Endothelial cell of umbilical vein (primary cell): ENCODE measurements at regions not wholly inside any gene's neighbourhood (a gene's known extent, or its start where the extent isn't known, plus 50 kb on each side); places are given as distances from the start of the nearest gene placed in this dataset.

Experiments used
- BruUV-seq: library from RNA; stranded (reverse); fragments of 400-500 nt; replicated peaks from 2 replicates; lab custom pipeline; 2021; lab: Mats Ljungman, UMichigan
- CTCF ChIA-PET: fragments of 300-600, 350-600 bp; sonication (Branson Sonifier 250); formaldehyde crosslinking; loops from one replicate; lab custom pipeline; 2021; ENCODE audit warnings: antibody characterized with exemption, inconsistent platforms; lab: Charles Lee
- POLR2A ChIA-PET: fragments of 300-600, 350-600 bp; sonication (Branson Sonifier 250); formaldehyde crosslinking; loops from one replicate; lab custom pipeline; 2021; ENCODE audit warnings: antibody characterized with exemption, inconsistent platforms; lab: Charles Lee
- DNase-seq: peaks from one replicate; pipeline ENCODE4 v3.0.0-alpha.2; 2011; ENCODE audit warnings: low read depth, low spot score
- FAIRE-seq: peaks from 2 replicates; lab custom pipeline; 2011; peaks lifted over from hg19 to GRCh38; lab: Jason Lieb, UNC
- H2AFZ ChIP-seq: 2 replicates; pipeline ENCODE4 v1.6.0; 2012; ENCODE audit warnings: low read depth, low read length, control low read depth, inconsistent platforms
- H3K27ac ChIP-seq: 2 replicates; pipeline ENCODE4 v1.5.1; 2011; ENCODE audit warnings: low read depth, mild to moderate bottlenecking, control low read depth, low read length, moderate library complexity; ENCODE audit not compliant: insufficient read depth
- H3K27me3 ChIP-seq, 2 experiments: 2 replicates each; pipeline versions ENCODE4 v1.6.0 to v1.6.1; 2011; ENCODE audit warnings: low read length in 2 of 2, mixed read lengths in 1 of 2; ENCODE audit not compliant: control insufficient read depth in 2 of 2, insufficient read depth in 2 of 2
- H3K36me3 ChIP-seq, 2 experiments: 2 replicates in 1 of 2; 3 replicates in 1 of 2; pipeline ENCODE4 v1.5.1; 2011; ENCODE audit warnings: low read length in 2 of 2, mild to moderate bottlenecking in 1 of 2, moderate library complexity in 1 of 2; ENCODE audit not compliant: control insufficient read depth in 2 of 2, insufficient read depth in 2 of 2; ENCODE audit errors: extremely low read depth in 1 of 2
- H3K4me1 ChIP-seq: 3 replicates; pipeline ENCODE4 v1.5.1; 2011; ENCODE audit warnings: mild to moderate bottlenecking, low read length; ENCODE audit not compliant: control insufficient read depth, insufficient read depth; ENCODE audit errors: extremely low read depth
- H3K4me2 ChIP-seq: 2 replicates; pipeline ENCODE4 v1.6.1; 2011; ENCODE audit warnings: low read length, control low read depth, mixed read lengths; ENCODE audit not compliant: insufficient read depth
- H3K4me3 ChIP-seq, 3 experiments: fragments of 200-600 bp in 1 of 3; sonication (generic), shearing (Covaris generic) in 1 of 3; replicated peaks in 1 of 3; 2 replicates each; pipeline ENCODE4 v1.5.1; 2011 to 2016; ENCODE audit warnings: control low read depth in 3 of 3, low read length in 3 of 3, mild to moderate bottlenecking in 2 of 3, inconsistent platforms in 1 of 3, low read depth in 1 of 3, moderate library complexity in 1 of 3; ENCODE audit not compliant: insufficient read depth in 1 of 3
- H3K79me2 ChIP-seq: 2 replicates; pipeline ENCODE4 v1.6.0; 2012; ENCODE audit warnings: low read length, inconsistent platforms; ENCODE audit not compliant: control insufficient read depth, insufficient read depth
- H3K9ac ChIP-seq: replicated peaks from 2 replicates; pipeline ENCODE3; 2011; ENCODE audit warnings: low read length, control low read depth; ENCODE audit not compliant: insufficient read depth; ENCODE audit errors: extremely low read depth
- H3K9me1 ChIP-seq: replicated peaks from 3 replicates; pipeline ENCODE4 v1.6.0; 2011; ENCODE audit warnings: mild to moderate bottlenecking, low read length; ENCODE audit not compliant: control insufficient read depth, insufficient read depth; ENCODE audit errors: extremely low read depth
- H3K9me3 ChIP-seq: replicated peaks from 2 replicates; pipeline ENCODE4 v1.5.1; 2012; ENCODE audit warnings: low read length, inconsistent platforms; ENCODE audit not compliant: control insufficient read depth, insufficient read depth
- H4K20me1 ChIP-seq: replicated peaks from 2 replicates; pipeline ENCODE3; 2011; ENCODE audit warnings: mild to moderate bottlenecking, low read length; ENCODE audit not compliant: control insufficient read depth, insufficient read depth; ENCODE audit errors: extremely low read depth
- EZH2 ChIP-seq: IDR thresholded peaks from 2 replicates; pipeline ENCODE4 v1.6.1; 2012; ENCODE audit warnings: borderline replicate concordance, low read depth, mild to moderate bottlenecking, moderate library complexity, low read length, inconsistent platforms; ENCODE audit not compliant: severe bottlenecking
- FOS ChIP-seq: IDR thresholded peaks from 2 replicates; pipeline ENCODE4 v1.6.1; 2011; ENCODE audit warnings: mild to moderate bottlenecking, low read length, moderate library complexity, borderline replicate concordance; ENCODE audit not compliant: insufficient read depth
- GATA2 ChIP-seq: IDR thresholded peaks from 2 replicates; pipeline ENCODE4 v1.7.0; 2011; ENCODE audit warnings: low read depth, mild to moderate bottlenecking, moderate library complexity, mixed read lengths, low read length; ENCODE audit not compliant: insufficient read length, insufficient read depth
- JUN ChIP-seq: IDR thresholded peaks from 2 replicates; pipeline ENCODE4 v1.6.1; 2011; ENCODE audit warnings: borderline replicate concordance, low read depth; ENCODE audit not compliant: insufficient read length, insufficient read depth
- MYC ChIP-seq: IDR thresholded peaks from one replicate; pipeline ENCODE4 v1.6.1; 2011; ENCODE audit warnings: mild to moderate bottlenecking, low read depth, low read length
- POLR2A ChIP-seq: IDR thresholded peaks from 2 replicates; pipeline ENCODE4 v1.6.1; 2012; ENCODE audit warnings: low read depth, mild to moderate bottlenecking, control low read depth, low read length
- POLR2AphosphoS5 ChIP-seq: IDR thresholded peaks from 2 replicates; pipeline ENCODE4 v1.6.1; 2012; ENCODE audit warnings: low read depth, mild to moderate bottlenecking, control low read depth, low read length, moderate library complexity; ENCODE audit not compliant: insufficient read depth
- dilution Hi-C: fragments of 300-500 bp; cut with MboI; formaldehyde crosslinking; loops from one replicate; pipeline ENCODE4 v1.15.0; 2019; ENCODE audit warnings: low sequenced_read_pairs; ENCODE audit not compliant: extremely low pct_ligation_motif_present
- intact Hi-C: fragments of 100-400 bp; cut with micrococcal nuclease; formaldehyde crosslinking; loops from one replicate; pipeline ENCODE4 v1.10.0; 2022
- TF ChIP-seq, protein P1 (sequence below), 2 donors: IDR thresholded peaks; 1 replicate in 1 of 2; 2 replicates in 1 of 2; pipeline ENCODE4 v1.5.1; 2011; ENCODE audit warnings: low read length in 2 of 2, mild to moderate bottlenecking in 2 of 2, moderate library complexity in 2 of 2, control low read depth in 1 of 2, inconsistent platforms in 1 of 2, low read depth in 1 of 2; ENCODE audit not compliant: insufficient read depth in 1 of 2; ENCODE audit errors: extremely low read depth in 1 of 2
- TF ChIP-seq, protein P2 (sequence below): IDR thresholded peaks from 2 replicates; pipeline ENCODE4 v1.6.1; 2011; ENCODE audit not compliant: insufficient read depth, insufficient read length

DNA sequence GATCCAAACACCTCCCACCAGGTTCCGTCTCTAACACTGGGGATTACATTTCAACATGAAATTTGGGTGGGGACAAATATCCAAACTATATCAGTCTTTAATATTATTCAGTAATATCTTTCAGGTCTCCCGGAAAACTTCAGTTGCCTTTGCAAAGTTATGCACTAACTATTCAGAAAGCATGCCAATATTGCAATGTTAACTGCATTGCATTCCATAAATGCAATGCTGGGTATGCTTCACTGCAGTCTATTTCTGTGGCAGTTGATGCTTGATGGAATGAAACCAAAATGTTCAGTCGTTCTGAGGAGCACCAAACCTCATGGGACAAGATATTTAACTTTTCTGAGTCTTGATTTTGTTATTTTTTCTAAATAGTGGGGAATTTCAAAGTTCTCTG lies 147.5 kb downstream of the SLC16A9 start:
- H2AFZ ChIP-seq: no peak overlapping the region
- POLR2A ChIA-PET: no interaction called here

More for the DNA sequence above, 147.5 kb downstream of the SLC16A9 start:
- DNase-seq (no peak), FAIRE-seq (no peak)
- Histone ChIP-seq H3K4me3 (no peak overlapping the region), H3K79me2 (no peaks in the 10 kb centered on the region), H3K4me1 (no peaks in the 10 kb centered on the region), H3K9me1 (no peaks in the 10 kb centered on the region), H3K27me3 (no peaks in the 10 kb centered on the region), H4K20me1 (no peaks in the 10 kb centered on the region), H3K27ac (no peak overlapping the region), H3K36me3 (no peaks in the 10 kb centered on the region), H3K9ac (no peak overlapping the region), H3K9me3 (no peaks in the 10 kb centered on the region), H3K4me2 (no peak overlapping the region)
- TF ChIP-seq, protein P1, sequence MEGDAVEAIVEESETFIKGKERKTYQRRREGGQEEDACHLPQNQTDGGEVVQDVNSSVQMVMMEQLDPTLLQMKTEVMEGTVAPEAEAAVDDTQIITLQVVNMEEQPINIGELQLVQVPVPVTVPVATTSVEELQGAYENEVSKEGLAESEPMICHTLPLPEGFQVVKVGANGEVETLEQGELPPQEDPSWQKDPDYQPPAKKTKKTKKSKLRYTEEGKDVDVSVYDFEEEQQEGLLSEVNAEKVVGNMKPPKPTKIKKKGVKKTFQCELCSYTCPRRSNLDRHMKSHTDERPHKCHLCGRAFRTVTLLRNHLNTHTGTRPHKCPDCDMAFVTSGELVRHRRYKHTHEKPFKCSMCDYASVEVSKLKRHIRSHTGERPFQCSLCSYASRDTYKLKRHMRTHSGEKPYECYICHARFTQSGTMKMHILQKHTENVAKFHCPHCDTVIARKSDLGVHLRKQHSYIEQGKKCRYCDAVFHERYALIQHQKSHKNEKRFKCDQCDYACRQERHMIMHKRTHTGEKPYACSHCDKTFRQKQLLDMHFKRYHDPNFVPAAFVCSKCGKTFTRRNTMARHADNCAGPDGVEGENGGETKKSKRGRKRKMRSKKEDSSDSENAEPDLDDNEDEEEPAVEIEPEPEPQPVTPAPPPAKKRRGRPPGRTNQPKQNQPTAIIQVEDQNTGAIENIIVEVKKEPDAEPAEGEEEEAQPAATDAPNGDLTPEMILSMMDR (IDR thresholded peaks at IDR 0.05; ENCODE audit: extremely low read depth in 1 of 2, insufficient read depth in 1 of 2, low read depth in 1 of 2, low read length in 2 of 2): no peak
- TF ChIP-seq MYC (no peak), GATA2 (no peak), POLR2A (no peak), POLR2AphosphoS5 (no peak), EZH2 (no peak), JUN (no peak), FOS (no peak)
- TF ChIP-seq, protein P2, sequence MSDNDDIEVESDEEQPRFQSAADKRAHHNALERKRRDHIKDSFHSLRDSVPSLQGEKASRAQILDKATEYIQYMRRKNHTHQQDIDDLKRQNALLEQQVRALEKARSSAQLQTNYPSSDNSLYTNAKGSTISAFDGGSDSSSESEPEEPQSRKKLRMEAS: no peak
- CTCF ChIA-PET: no interaction called here
- BruUV-seq: no TSS peak
- intact Hi-C loops (no loop called here), dilution Hi-C loops (no loop called here)
